NCI-H128 (cell line): ENCODE measurements at regions not wholly inside any gene's neighbourhood (a gene's known extent, or its start where the extent isn't known, plus 50 kb on each side); places are given as distances from the start of the nearest gene placed in this dataset.

Experiments used
- DNase-seq: peaks from one replicate; lab custom pipeline; 2025; ENCODE audit not compliant: unreplicated experiment; lab: John Stamatoyannopoulos, UW

GRCh38 chr1:25061261-25061995 lies 131.4 kb upstream of the RUNX3 start:
- DNase-seq, result no peak

- DNase-seq, result no peak
Observed at GRCh38 chr1:25057188-25057587, 127.1 kb upstream of the RUNX3 start.

- DNase-seq, result no peak
Observed at GRCh38 chr1:25056536-25056935, 126.5 kb upstream of the RUNX3 start.

GRCh38 chr1:25055961-25056360 lies 125.9 kb upstream of the RUNX3 start:
- no peak for DNase-seq

- no peak for DNase-seq
Observed at GRCh38 chr1:25055324-25055780, 125.3 kb upstream of the RUNX3 start.

GRCh38 chr1:25054526-25055323 lies 124.6 kb upstream of the RUNX3 start:
- no peak for DNase-seq

- no peak for DNase-seq
Observed at GRCh38 chr1:25053576-25054250, 123.6 kb upstream of the RUNX3 start.

GRCh38 chr1:25051906-25052305 lies 121.8 kb upstream of the RUNX3 start:
- no peak for DNase-seq

GRCh38 chr1:25051504-25051903 lies 121.4 kb upstream of the RUNX3 start:
- DNase-seq, result no peak

GRCh38 chr1:25050165-25050564 lies 120.1 kb upstream of the RUNX3 start:
- DNase-seq, result no peak

- DNase-seq, result no peak
Observed at GRCh38 chr1:25049190-25049589, 119.1 kb upstream of the RUNX3 start.

- DNase-seq, result no peak
Observed at GRCh38 chr1:25048728-25049127, 118.7 kb upstream of the RUNX3 start.

- DNase-seq, result no peak
Observed at GRCh38 chr1:25047506-25048240, 117.6 kb upstream of the RUNX3 start.

- DNase-seq, result no peak
Observed at GRCh38 chr1:25046194-25046532, 116.1 kb upstream of the RUNX3 start.

GRCh38 chr1:25045480-25046193 lies 115.6 kb upstream of the RUNX3 start:
- DNase-seq, result no peak

- no peak for DNase-seq
Observed at GRCh38 chr1:25043228-25043580, 113.1 kb upstream of the RUNX3 start.

- DNase-seq, result no peak
Observed at GRCh38 chr1:25042331-25043227, 112.5 kb upstream of the RUNX3 start.

GRCh38 chr1:25041916-25042315 lies 111.8 kb upstream of the RUNX3 start:
- DNase-seq, result no peak

GRCh38 chr1:25040122-25040685 lies 110.1 kb upstream of the RUNX3 start:
- DNase-seq, result no peak
